Omental fat pad (tissue), 3 donors: ENCODE measurements at regions not wholly inside any gene's neighbourhood (a gene's known extent, or its start where the extent isn't known, plus 50 kb on each side); places are given as distances from the start of the nearest gene placed in this dataset.

Experiments
- ATAC-seq: fragments of 150-250 bp; one replicate; pipeline ENCODE4 v1.9.1; 2016; ENCODE audit warnings: mild to moderate bottlenecking, moderate library complexity; ENCODE audit not compliant: low FRiP score
- DNase-seq: peaks from one replicate; pipeline ENCODE4 v3.0.0-alpha.2; 2019; ENCODE audit warnings: low spot score
- CTCF ChIP-seq, 3 donors: fragments of 450-650 bp; IDR thresholded peaks; one replicate each; pipeline ENCODE4 v1.5.1; 2016 to 2017; ENCODE audit warnings: antibody characterized with exemption in 3 of 3, mild to moderate bottlenecking in 3 of 3, moderate library complexity in 2 of 3

- DNase-seq (no peak), ATAC-seq (no peak)
- no peak for TF ChIP-seq CTCF (IDR thresholded peaks at IDR 0.05)
These were observed 50.5 kb upstream of the ABI3BP start for GRCh38 chr3:101043687-101044078.

DNA sequence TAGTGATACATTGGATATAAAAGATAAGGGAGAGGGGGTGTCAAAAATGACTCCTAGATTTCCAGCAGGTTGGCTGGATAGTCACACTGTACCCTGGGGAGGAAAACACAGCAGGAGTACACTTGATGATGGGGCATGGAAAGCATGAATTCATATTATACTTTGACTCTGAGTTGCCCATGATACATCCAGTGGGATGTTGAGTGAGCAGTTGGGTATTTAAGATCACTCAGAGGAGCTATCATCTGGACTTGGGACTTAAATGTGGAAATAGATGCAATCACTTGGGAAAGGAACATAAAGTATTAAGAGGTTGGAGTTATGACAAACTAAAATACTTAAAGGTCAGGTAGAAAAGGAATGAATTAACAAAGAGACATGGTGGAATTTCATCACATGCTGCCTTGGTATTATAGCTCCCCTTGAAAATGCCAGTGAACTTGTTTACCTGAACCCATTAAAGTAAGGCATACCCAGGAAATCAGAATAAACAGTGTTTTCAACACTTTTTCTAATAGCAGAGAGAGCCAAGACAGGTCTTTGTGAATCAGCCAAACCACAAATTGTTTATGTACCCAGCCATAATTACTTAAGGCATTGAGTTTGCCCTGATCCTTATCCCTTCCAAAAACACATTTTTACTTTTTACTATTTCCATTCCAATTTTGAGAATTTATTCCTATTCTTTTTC lies 49.9 kb upstream of the ABI3BP start:
- no peak for TF ChIP-seq CTCF (IDR thresholded peaks at IDR 0.05)

More for the DNA sequence above, 49.9 kb upstream of the ABI3BP start:
- ATAC-seq, result peak; percentile 58
- no peak for DNase-seq
